Testis (tissue), 2 donors: ENCODE measurements at regions not wholly inside any gene's neighbourhood (a gene's known extent, or its start where the extent isn't known, plus 50 kb on each side); places are given as distances from the start of the nearest gene placed in this dataset.
"Not testable (repeated sequence)": the region's sequence is repeated elsewhere in the genome, so short reads cannot be mapped to it uniquely, and the experiment has no call there.

Experiments
- DNase-seq: peaks from one replicate; pipeline ENCODE4 v3.0.0-alpha.2; 2019
- H3K27ac ChIP-seq, 2 donors: fragments of 200-600 bp; sonication (generic); one replicate each; pipeline ENCODE4 v1.5.1; 2019
- H3K27me3 ChIP-seq: fragments of 200-600 bp; sonication (generic); one replicate; pipeline ENCODE4 v1.5.1; 2019
- H3K36me3 ChIP-seq: fragments of 200-600 bp; sonication (generic); one replicate; pipeline ENCODE4 v1.5.1; 2017; ENCODE audit warnings: low read depth; ENCODE audit errors: missing control alignments
- H3K4me1 ChIP-seq: fragments of 200-600 bp; sonication (generic); one replicate; pipeline ENCODE4 v1.5.1; 2019
- H3K4me3 ChIP-seq, 2 donors: fragments of 200-600 bp; sonication (generic); one replicate each; pipeline ENCODE4 v1.5.1; 2017 to 2019
- H3K9me3 ChIP-seq: fragments of 200-600 bp; sonication (generic); one replicate; pipeline ENCODE4 v1.5.1; 2017
- POLR2A ChIP-seq: fragments of 450-650 bp; IDR thresholded peaks from one replicate; pipeline ENCODE4 v1.6.1; 2017; ENCODE audit warnings: antibody characterized with exemption, mild to moderate bottlenecking, moderate library complexity
- WGBS, 2 donors: methylation state at CpG; one replicate each; pipeline ENCODE4 v1.1.5; 2018; 5-methylcytosine and 5-hydroxymethylcytosine counted together
- intact Hi-C: fragments of 100-400 bp; cut with DNase I; formaldehyde crosslinking; loops from one replicate; pipeline ENCODE4 v1.15.1; 2023; ENCODE audit warnings: low total_unique reads
- TF ChIP-seq, protein P1 (sequence below), 3 experiments: fragments of 450-650 bp in 2 of 3; fragments of 200-600 bp in 1 of 3; sonication (generic) in 1 of 3; IDR thresholded peaks; one replicate each; pipeline ENCODE4 v1.5.1; 2016 to 2019; ENCODE audit warnings: antibody characterized with exemption in 3 of 3, mild to moderate bottlenecking in 2 of 3, moderate library complexity in 1 of 3

GRCh38 chr9:102405218-102405867 is 589.8 kb upstream of the CYLC2 start:
- TF ChIP-seq POLR2A, result no peak
- TF ChIP-seq, protein P1, sequence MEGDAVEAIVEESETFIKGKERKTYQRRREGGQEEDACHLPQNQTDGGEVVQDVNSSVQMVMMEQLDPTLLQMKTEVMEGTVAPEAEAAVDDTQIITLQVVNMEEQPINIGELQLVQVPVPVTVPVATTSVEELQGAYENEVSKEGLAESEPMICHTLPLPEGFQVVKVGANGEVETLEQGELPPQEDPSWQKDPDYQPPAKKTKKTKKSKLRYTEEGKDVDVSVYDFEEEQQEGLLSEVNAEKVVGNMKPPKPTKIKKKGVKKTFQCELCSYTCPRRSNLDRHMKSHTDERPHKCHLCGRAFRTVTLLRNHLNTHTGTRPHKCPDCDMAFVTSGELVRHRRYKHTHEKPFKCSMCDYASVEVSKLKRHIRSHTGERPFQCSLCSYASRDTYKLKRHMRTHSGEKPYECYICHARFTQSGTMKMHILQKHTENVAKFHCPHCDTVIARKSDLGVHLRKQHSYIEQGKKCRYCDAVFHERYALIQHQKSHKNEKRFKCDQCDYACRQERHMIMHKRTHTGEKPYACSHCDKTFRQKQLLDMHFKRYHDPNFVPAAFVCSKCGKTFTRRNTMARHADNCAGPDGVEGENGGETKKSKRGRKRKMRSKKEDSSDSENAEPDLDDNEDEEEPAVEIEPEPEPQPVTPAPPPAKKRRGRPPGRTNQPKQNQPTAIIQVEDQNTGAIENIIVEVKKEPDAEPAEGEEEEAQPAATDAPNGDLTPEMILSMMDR (IDR thresholded peaks at IDR 0.05), result no peak
- no peaks in the 10 kb centered on the region for H3K4me1 ChIP-seq
- WGBS, 2 donors, result 89 to 91% methylated on average over 5 of the region's 5 CpGs
- H3K27ac ChIP-seq, result no peak overlapping the region
- no peaks in the 10 kb centered on the region for H3K27me3 ChIP-seq
- H3K4me3 ChIP-seq, result no peak overlapping the region
- intact Hi-C loops, result no loop called here
- no peak for DNase-seq
- no peaks in the 10 kb centered on the region for H3K9me3 ChIP-seq
- H3K36me3 ChIP-seq, result no peaks in the 10 kb centered on the region

DNA sequence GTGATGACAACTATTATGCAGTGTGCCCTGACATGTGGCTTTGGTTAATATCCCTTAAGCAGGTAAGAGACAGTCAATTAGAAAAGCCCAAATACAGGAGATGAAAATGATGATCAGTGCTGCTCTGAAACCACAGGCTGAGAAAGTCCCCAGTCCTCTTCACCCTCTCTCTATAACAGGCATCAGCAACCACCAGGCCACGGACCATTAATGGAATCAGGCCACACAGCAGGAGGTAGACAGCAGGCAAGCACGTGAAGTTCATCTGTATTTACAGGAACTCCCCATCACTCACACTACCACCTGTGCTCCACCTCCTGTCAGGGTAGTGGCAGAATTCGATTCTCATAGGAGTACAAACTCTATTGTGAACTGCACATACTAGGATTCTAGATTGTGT is 591.6 kb upstream of the CYLC2 start:
- Histone ChIP-seq H3K36me3 (no peaks in the 10 kb centered on the region), H3K4me3 (no peak overlapping the region), H3K9me3 (no peaks in the 10 kb centered on the region), H3K27ac (no peak overlapping the region), H3K27me3 (no peaks in the 10 kb centered on the region), H3K4me1 (no peaks in the 10 kb centered on the region)
- TF ChIP-seq, protein P1 (IDR thresholded peaks at IDR 0.05), result no peak
- TF ChIP-seq POLR2A, result no peak
- DNase-seq, result no peak
- WGBS, 2 donors, result 74 to 94% methylated on average over 3 of the region's 3 CpGs
- intact Hi-C loops, result no loop called here

DNA sequence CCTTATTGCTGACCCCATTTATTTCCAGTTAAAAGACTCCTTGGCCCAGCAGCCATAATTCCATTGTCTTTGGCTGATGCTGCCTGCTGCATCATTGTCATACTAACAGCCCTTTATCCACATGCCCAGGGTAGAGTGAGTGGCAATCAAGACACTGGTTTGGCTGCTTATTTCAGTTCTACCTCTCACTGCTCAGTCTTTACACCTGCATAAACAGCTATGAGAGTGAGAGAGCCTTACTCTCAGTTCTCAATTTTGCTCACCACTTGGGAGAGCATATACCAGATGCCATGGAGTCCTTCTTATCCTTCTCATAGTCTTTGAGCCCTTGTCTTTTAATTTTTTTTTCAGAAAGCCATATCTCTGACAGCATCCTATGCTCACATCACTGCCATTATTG is 596.9 kb upstream of the CYLC2 start:
- TF ChIP-seq POLR2A, result no peak
- TF ChIP-seq, protein P1 (IDR thresholded peaks at IDR 0.05), result no peak
- H3K4me1 ChIP-seq, result no peaks in the 10 kb centered on the region

GRCh38 chr9:102385620-102386019 is 609.5 kb upstream of the CYLC2 start:
- 91 to 97% methylated on average over 2 of the region's 2 CpGs for WGBS, 2 donors

More for the DNA sequence above, 596.9 kb upstream of the CYLC2 start:
- no peaks in the 10 kb centered on the region for H3K36me3 ChIP-seq
- no peak overlapping the region for H3K27ac ChIP-seq
- no peaks in the 10 kb centered on the region for H3K9me3 ChIP-seq
- H3K4me3 ChIP-seq, result no peak overlapping the region
- DNase-seq, result no peak
- intact Hi-C loops, result no loop called here
- H3K27me3 ChIP-seq, result no peaks in the 10 kb centered on the region

GRCh38 chr9:102362470-102363132 is 624.2 kb upstream of the GRIN3A start:
- 59 to 62% methylated on average over 6 of the region's 6 CpGs for WGBS, 2 donors
- no peak for DNase-seq

More at GRCh38 chr9:102385620-102386019, 609.5 kb upstream of the CYLC2 start:
- H3K9me3 ChIP-seq, H3K36me3 ChIP-seq, H3K27me3 ChIP-seq, H3K4me1 ChIP-seq, H3K27ac ChIP-seq, H3K4me3 ChIP-seq, intact Hi-C loops, DNase-seq: not testable (repeated sequence)

More at GRCh38 chr9:102362470-102363132, 624.2 kb upstream of the GRIN3A start:
- H3K9me3 ChIP-seq, result no peaks in the 10 kb centered on the region
- no peaks in the 10 kb centered on the region for H3K27me3 ChIP-seq
- no peak overlapping the region for H3K27ac ChIP-seq
- H3K4me1 ChIP-seq, result no peaks in the 10 kb centered on the region
- no peak overlapping the region for H3K4me3 ChIP-seq
- intact Hi-C loops, result no loop called here
- H3K36me3 ChIP-seq, result no peaks in the 10 kb centered on the region
- TF ChIP-seq POLR2A, result no peak
- TF ChIP-seq, protein P1 (IDR thresholded peaks at IDR 0.05), result no peak
